OCI-LY3 (cell line): ENCODE measurements at regions not wholly inside any gene's neighbourhood (a gene's known extent, or its start where the extent isn't known, plus 50 kb on each side); places are given as distances from the start of the nearest gene placed in this dataset.

Experiments used
- H2AFZ ChIP-seq: fragments of 200-600, 300-600 bp; shearing (Covaris generic); 2 replicates; pipeline ENCODE4 v1.6.0; 2014; ENCODE audit warnings: antibody characterized with exemption, low read depth, low read length
- H3K27ac ChIP-seq: fragments of 200-600, 300-600 bp; sonication (generic); 2 replicates; pipeline ENCODE4 v1.5.1; 2014; ENCODE audit warnings: mild to moderate bottlenecking, low read length, moderate library complexity, mixed read lengths
- H3K27me3 ChIP-seq: fragments of 200-600, 300-600 bp; sonication (generic); 2 replicates; pipeline ENCODE4 v1.6.1; 2014; ENCODE audit warnings: low read depth, low read length, mixed read lengths
- H3K36me3 ChIP-seq: fragments of 200-600, 300-600 bp; sonication (generic); replicated peaks from 2 replicates; pipeline ENCODE3; 2014; ENCODE audit warnings: low read depth, low read length, mixed read lengths
- H3K4me1 ChIP-seq: fragments of 300-600, 200-600 bp; sonication (generic); 2 replicates; pipeline ENCODE4 v1.6.1; 2014; ENCODE audit warnings: low read length, mixed read lengths
- H3K4me2 ChIP-seq: fragments of 200-600, 300-600 bp; sonication (generic); 2 replicates; pipeline ENCODE4 v1.6.1; 2014; ENCODE audit warnings: low read length, mixed read lengths
- H3K4me3 ChIP-seq: fragments of 300-600, 200-600 bp; sonication (generic); 2 replicates; pipeline ENCODE4 v1.5.1; 2014; ENCODE audit warnings: antibody characterized with exemption, mild to moderate bottlenecking, low read length, moderate library complexity
- H3K79me2 ChIP-seq: fragments of 300-600, 200-600 bp; shearing (Covaris generic); 2 replicates; pipeline ENCODE4 v1.6.1; 2014; ENCODE audit warnings: mild to moderate bottlenecking, low read length, mixed read lengths
- H3K9ac ChIP-seq: fragments of 300-600, 200-600 bp; shearing (Covaris generic); 2 replicates; pipeline ENCODE4 v1.6.0; 2014; ENCODE audit warnings: mild to moderate bottlenecking, low read length, moderate library complexity
- H3K9me3 ChIP-seq: fragments of 200-600, 300-600 bp; shearing (Covaris generic); 2 replicates; pipeline ENCODE4 v1.6.1; 2014; ENCODE audit warnings: low read length, mixed read lengths; ENCODE audit not compliant: insufficient read depth
- H4K20me1 ChIP-seq: fragments of 200-600, 300-600 bp; sonication (generic); 2 replicates; pipeline ENCODE4 v1.6.1; 2016; ENCODE audit warnings: low read length, mixed read lengths; ENCODE audit not compliant: insufficient read depth
- EZH2phosphoT487 ChIP-seq: fragments of 200-600 bp; shearing (Covaris generic); IDR thresholded peaks from 2 replicates; pipeline ENCODE4 v1.6.1; 2018; ENCODE audit warnings: antibody characterized with exemption, mixed run types, low read depth
- TF ChIP-seq, protein P1 (sequence below): fragments of 200-600, 300-600 bp; sonication (generic); IDR thresholded peaks from 2 replicates; pipeline ENCODE4 v1.5.1; 2014; ENCODE audit warnings: antibody characterized with exemption, low read length, low read depth

DNA sequence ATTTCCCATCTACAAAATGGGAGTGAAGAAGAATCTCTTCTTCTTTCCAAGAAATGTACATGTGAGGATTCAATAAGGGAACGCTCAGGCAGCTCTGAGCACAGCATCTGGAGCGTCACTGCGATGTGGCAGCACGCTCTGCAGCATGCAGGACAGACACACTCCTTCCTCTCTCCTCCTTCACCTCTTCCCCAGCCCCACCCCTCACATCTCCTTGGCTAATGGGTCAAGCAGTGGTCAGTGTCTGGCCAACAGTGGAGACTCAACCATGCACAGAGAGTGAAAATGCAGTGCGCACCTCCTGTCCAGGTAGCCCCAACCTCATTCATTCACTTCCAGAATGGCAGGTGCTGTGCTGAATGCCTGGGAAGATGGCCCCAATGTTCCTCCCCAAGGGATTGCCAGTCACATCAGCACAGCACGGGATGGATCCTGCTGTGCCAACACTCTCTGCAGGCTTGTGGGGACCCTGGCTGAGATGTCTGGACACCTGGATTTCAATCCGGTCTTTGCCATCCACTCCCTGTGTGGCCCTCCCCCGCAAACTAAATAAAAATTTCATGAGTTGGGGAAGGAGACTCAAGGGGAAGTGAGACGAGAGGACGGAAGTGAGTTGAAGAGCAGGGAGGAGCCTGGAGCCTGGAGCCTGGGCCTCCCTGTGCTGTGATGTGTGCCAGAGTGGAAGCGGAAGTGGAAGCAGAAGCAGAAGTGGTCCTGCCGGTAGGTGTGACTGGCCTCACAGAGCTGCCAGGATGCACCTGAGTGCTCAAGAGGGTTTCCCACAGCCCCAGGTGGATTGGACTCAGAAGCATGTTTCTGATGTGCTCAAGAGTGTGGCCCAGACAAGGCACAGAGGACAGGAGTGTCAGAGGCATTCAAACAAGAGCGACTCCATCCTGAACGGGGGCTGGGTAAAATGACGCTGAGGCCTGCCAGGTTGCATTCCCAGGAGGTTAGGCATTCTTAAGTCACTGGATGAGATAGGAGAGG is 163.9 kb downstream of the SMAD6 start:
- Histone ChIP-seq H3K9ac (peak overlapping the region; percentile 53; the same call in 1 of the 2 replicates), H3K27me3 (no peaks in the 10 kb centered on the region), H4K20me1 (no peaks in the 10 kb centered on the region), H3K4me2 (peak overlapping the region; percentile 87), H3K4me3 (peak overlapping the region; percentile 62), H3K79me2 (no peaks in the 10 kb centered on the region), H2AFZ (no peak overlapping the region), H3K9me3 (no peaks in the 10 kb centered on the region), H3K27ac (peak overlapping the region; percentile 68), H3K4me1 (peaks cover 43% of the 10 kb centered on the region), H3K36me3 (no peaks in the 10 kb centered on the region)
- TF ChIP-seq, protein P1, sequence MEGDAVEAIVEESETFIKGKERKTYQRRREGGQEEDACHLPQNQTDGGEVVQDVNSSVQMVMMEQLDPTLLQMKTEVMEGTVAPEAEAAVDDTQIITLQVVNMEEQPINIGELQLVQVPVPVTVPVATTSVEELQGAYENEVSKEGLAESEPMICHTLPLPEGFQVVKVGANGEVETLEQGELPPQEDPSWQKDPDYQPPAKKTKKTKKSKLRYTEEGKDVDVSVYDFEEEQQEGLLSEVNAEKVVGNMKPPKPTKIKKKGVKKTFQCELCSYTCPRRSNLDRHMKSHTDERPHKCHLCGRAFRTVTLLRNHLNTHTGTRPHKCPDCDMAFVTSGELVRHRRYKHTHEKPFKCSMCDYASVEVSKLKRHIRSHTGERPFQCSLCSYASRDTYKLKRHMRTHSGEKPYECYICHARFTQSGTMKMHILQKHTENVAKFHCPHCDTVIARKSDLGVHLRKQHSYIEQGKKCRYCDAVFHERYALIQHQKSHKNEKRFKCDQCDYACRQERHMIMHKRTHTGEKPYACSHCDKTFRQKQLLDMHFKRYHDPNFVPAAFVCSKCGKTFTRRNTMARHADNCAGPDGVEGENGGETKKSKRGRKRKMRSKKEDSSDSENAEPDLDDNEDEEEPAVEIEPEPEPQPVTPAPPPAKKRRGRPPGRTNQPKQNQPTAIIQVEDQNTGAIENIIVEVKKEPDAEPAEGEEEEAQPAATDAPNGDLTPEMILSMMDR = no peak
- no peak for TF ChIP-seq EZH2phosphoT487

DNA sequence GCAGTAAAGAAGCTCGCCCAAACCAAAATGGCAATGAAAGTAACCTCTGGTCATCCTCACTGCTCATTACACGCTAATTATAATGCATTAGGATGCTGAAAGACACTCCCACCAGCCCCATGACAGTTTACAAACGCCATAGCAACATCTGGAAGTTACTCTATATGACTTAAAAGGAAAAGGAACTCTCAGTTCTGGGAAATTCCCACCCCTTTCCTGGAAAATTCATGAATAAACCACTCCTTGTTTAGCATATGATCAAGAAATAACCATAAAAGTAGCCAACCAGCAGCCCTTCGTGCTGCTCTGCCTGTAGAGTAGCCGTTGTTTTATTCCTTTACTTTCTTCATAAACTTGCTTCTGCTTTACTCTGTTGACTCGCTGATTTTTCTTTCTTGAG is 164.6 kb downstream of the SMAD6 start:
- no peaks in the 10 kb centered on the region for H3K27me3 ChIP-seq
- H2AFZ ChIP-seq = no peak overlapping the region; the same call in 1 of the 2 replicates
- peak overlapping the region; percentile 53; the same call in 1 of the 2 replicates for H3K9ac ChIP-seq
- H3K9me3 ChIP-seq = no peaks in the 10 kb centered on the region
- no peaks in the 10 kb centered on the region for H4K20me1 ChIP-seq
- H3K36me3 ChIP-seq = no peaks in the 10 kb centered on the region
- H3K79me2 ChIP-seq = no peaks in the 10 kb centered on the region
- peak overlapping the region; percentile 87 for H3K4me2 ChIP-seq
- peaks cover 43% of the 10 kb centered on the region for H3K4me1 ChIP-seq
- TF ChIP-seq EZH2phosphoT487 = no peak
- TF ChIP-seq, protein P1 = no peak
- peak overlapping the region; percentile 68 for H3K27ac ChIP-seq
- peak overlapping the region; percentile 62 for H3K4me3 ChIP-seq

DNA sequence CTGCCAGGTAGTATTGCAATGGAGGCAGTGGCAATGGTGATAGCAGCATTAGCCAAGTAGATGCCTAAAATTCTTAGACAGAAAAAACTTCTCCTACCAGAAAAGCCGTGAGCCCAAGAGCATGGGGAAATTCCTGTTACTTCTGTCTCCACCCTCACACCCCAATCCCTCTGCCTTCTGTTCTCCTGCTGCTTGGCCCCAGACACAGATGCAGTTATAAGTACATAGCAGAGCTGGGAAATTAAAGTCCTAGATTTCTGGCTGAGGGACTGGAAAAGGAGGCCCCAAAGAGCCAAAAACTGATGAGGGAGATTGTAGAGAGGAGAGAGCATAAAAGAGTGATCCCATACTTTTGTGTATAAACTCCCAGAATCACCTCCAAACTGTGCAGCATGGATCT is 166.9 kb downstream of the SMAD6 start:
- Histone ChIP-seq H4K20me1 (no peaks in the 10 kb centered on the region), H3K79me2 (no peaks in the 10 kb centered on the region), H3K4me3 (no peak overlapping the region), H3K36me3 (no peaks in the 10 kb centered on the region), H2AFZ (no peak overlapping the region), H3K4me1 (peaks cover 26% of the 10 kb centered on the region), H3K27ac (no peak overlapping the region), H3K27me3 (no peaks in the 10 kb centered on the region), H3K9ac (no peak overlapping the region), H3K4me2 (no peak overlapping the region), H3K9me3 (no peaks in the 10 kb centered on the region)
- TF ChIP-seq EZH2phosphoT487 = no peak
- TF ChIP-seq, protein P1 = no peak

DNA sequence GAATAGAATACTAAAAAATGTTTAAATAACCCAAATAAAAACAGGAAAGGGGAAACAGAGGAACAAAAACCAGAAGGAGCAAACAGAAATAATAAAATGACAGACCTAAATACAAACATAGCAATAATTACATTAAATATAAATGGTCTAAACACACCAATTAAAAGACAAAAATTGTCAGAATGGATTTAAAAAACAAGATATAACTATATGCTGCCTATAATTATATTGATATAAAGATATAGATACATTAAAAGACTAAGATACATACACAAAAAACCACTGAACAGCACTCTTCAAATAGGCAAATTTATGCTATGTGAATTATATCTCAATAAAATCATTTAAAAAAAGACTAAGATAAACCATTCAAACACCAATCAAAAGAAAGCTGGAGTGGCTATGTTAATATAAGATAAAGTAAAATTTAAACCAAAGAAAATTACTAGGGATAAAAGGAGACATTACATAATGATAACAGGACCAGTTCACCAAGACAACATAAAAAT is 168.9 kb downstream of the SMAD6 start:
- H3K36me3 ChIP-seq = no peaks in the 10 kb centered on the region
- H3K4me1 ChIP-seq = peaks cover 14% of the 10 kb centered on the region
- TF ChIP-seq, protein P1 = no peak
- H3K4me3 ChIP-seq = no peak overlapping the region
- peaks cover 5% of the 10 kb centered on the region; the same call in 1 of the 2 replicates for H3K27me3 ChIP-seq
- no peaks in the 10 kb centered on the region for H3K9me3 ChIP-seq
- no peaks in the 10 kb centered on the region for H3K79me2 ChIP-seq
- no peak overlapping the region for H3K9ac ChIP-seq
- H2AFZ ChIP-seq = no peak overlapping the region
- H3K27ac ChIP-seq = no peak overlapping the region
- H3K4me2 ChIP-seq = no peak overlapping the region
- H4K20me1 ChIP-seq = no peaks in the 10 kb centered on the region
